ENCODE measurements at regions not wholly inside any gene's neighbourhood (a gene's known extent, or its start where the extent isn't known, plus 50 kb on each side); places are given as distances from the start of the nearest gene placed in this dataset.
A peak's percentile ranks its signal among the peaks of the same experiment; 100 is the strongest.

GRCh38 chr10:116792817-116793216 lies 50.5 kb upstream of the HSPA12A start:
- Histone ChIP-seq H3K36me3 (ENCODE audit: insufficient read depth, low read length) (no peaks in the 10 kb centered on the region), H3K27ac (ENCODE audit: low read depth, low read length) (no peak overlapping the region), H3K79me2 (ENCODE audit: insufficient read depth, low read length) (no peaks in the 10 kb centered on the region), H3K4me2 (ENCODE audit: insufficient read depth, low read length) (no peak overlapping the region), H3K4me1 (ENCODE audit: insufficient read depth, low read length) (peaks cover 3% of the 10 kb centered on the region), H4K20me1 (ENCODE audit: insufficient read depth, low read length) (no peaks in the 10 kb centered on the region), H3K4me3 (ENCODE audit: insufficient read depth, low read length) (no peak overlapping the region), H3K9me3 (ENCODE audit: low read depth, low read length) (no peaks in the 10 kb centered on the region), H3K27me3 (ENCODE audit: insufficient read depth, low read length) (peaks cover 3% of the 10 kb centered on the region), H2AFZ (ENCODE audit: low read length) (no peak overlapping the region)
- no peak for DNase-seq (ENCODE audit: insufficient read length, low spot score, missing footprints)
- no peak for TF ChIP-seq CTCF (IDR thresholded peaks at IDR 0.05; ENCODE audit: extremely low read depth, low read depth, low read length)

- Histone ChIP-seq H3K27me3 (ENCODE audit: insufficient read depth, low read length) (peaks cover 10% of the 10 kb centered on the region), H2AFZ (ENCODE audit: low read length) (no peak overlapping the region), H3K4me2 (ENCODE audit: insufficient read depth, low read length) (no peak overlapping the region), H3K79me2 (ENCODE audit: insufficient read depth, low read length) (no peaks in the 10 kb centered on the region), H3K4me3 (ENCODE audit: insufficient read depth, low read length) (no peak overlapping the region), H3K27ac (ENCODE audit: low read depth, low read length) (no peak overlapping the region), H3K36me3 (ENCODE audit: insufficient read depth, low read length) (no peaks in the 10 kb centered on the region), H3K4me1 (ENCODE audit: insufficient read depth, low read length) (no peaks in the 10 kb centered on the region), H4K20me1 (ENCODE audit: insufficient read depth, low read length) (no peaks in the 10 kb centered on the region), H3K9me3 (ENCODE audit: low read depth, low read length) (no peaks in the 10 kb centered on the region)
- no peak for DNase-seq (ENCODE audit: insufficient read length, low spot score, missing footprints)
- no peak for TF ChIP-seq CTCF (IDR thresholded peaks at IDR 0.05; ENCODE audit: extremely low read depth, low read depth, low read length)
Measured at GRCh38 chr10:116796469-116796868, 52.8 kb upstream of the ENO4 start.

DNA sequence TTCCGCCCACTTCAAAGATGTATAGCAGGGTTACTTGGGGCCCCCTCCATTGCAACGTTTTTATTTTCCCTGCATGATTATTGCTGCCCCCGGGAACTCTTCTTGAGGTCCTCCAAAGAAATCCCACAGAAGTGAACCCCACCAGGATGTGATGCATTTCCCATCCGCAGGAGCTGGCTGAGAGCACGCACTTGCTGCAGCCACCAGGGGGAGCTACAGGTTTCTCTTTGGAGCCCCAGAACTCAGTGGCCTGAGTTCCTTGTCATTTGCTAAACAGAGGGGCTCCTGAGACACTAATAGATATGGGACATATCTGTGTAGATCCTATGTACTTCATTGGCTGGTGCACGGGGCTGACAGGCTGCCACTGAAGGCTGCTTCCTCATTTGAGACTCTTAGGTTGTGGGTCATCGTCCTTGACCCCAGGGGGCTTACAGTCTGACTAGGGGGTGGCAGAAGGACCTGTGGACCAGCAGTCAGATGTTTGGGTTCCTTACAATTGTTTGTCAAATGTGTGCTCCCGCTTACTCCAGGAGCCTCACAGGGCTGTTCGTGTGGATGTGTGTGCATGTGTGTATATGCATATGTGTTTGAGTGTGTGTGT lies 52.3 kb upstream of the ENO4 start:
- H3K4me1 ChIP-seq (ENCODE audit: insufficient read depth, low read length), result no peaks in the 10 kb centered on the region
- H3K79me2 ChIP-seq (ENCODE audit: insufficient read depth, low read length), result no peaks in the 10 kb centered on the region
- H2AFZ ChIP-seq (ENCODE audit: low read length), result no peak overlapping the region
- TF ChIP-seq CTCF (IDR thresholded peaks at IDR 0.05; ENCODE audit: extremely low read depth, low read depth, low read length), result peak; percentile 98
- no peaks in the 10 kb centered on the region for H3K9me3 ChIP-seq (ENCODE audit: low read depth, low read length)
- no peak overlapping the region for H3K4me2 ChIP-seq (ENCODE audit: insufficient read depth, low read length)
- H3K4me3 ChIP-seq (ENCODE audit: insufficient read depth, low read length), result no peak overlapping the region
- no peak overlapping the region for H3K27ac ChIP-seq (ENCODE audit: low read depth, low read length)
- no peaks in the 10 kb centered on the region for H3K36me3 ChIP-seq (ENCODE audit: insufficient read depth, low read length)
- peaks cover 10% of the 10 kb centered on the region for H3K27me3 ChIP-seq (ENCODE audit: insufficient read depth, low read length)
- H4K20me1 ChIP-seq (ENCODE audit: insufficient read depth, low read length), result no peaks in the 10 kb centered on the region
- DNase-seq (ENCODE audit: insufficient read length, low spot score, missing footprints), result peak; percentile 93

GRCh38 chr10:116798859-116799258 lies 50.4 kb upstream of the ENO4 start:
- Histone ChIP-seq H3K27ac (ENCODE audit: low read depth, low read length) (no peak overlapping the region), H3K4me3 (ENCODE audit: insufficient read depth, low read length) (no peak overlapping the region), H4K20me1 (ENCODE audit: insufficient read depth, low read length) (no peaks in the 10 kb centered on the region), H3K27me3 (ENCODE audit: insufficient read depth, low read length) (peaks cover 10% of the 10 kb centered on the region), H3K4me2 (ENCODE audit: insufficient read depth, low read length) (no peak overlapping the region), H3K9me3 (ENCODE audit: low read depth, low read length) (no peaks in the 10 kb centered on the region), H3K36me3 (ENCODE audit: insufficient read depth, low read length) (no peaks in the 10 kb centered on the region), H2AFZ (ENCODE audit: low read length) (no peak overlapping the region), H3K4me1 (ENCODE audit: insufficient read depth, low read length) (no peaks in the 10 kb centered on the region), H3K79me2 (ENCODE audit: insufficient read depth, low read length) (no peaks in the 10 kb centered on the region)
- DNase-seq (ENCODE audit: insufficient read length, low spot score, missing footprints), result no peak
- TF ChIP-seq CTCF (IDR thresholded peaks at IDR 0.05; ENCODE audit: extremely low read depth, low read depth, low read length), result no peak

Measured in osteoblast (primary cell).